ENCODE measurements at regions not wholly inside any gene's neighbourhood (a gene's known extent, or its start where the extent isn't known, plus 50 kb on each side); places are given as distances from the start of the nearest gene placed in this dataset.

DNA sequence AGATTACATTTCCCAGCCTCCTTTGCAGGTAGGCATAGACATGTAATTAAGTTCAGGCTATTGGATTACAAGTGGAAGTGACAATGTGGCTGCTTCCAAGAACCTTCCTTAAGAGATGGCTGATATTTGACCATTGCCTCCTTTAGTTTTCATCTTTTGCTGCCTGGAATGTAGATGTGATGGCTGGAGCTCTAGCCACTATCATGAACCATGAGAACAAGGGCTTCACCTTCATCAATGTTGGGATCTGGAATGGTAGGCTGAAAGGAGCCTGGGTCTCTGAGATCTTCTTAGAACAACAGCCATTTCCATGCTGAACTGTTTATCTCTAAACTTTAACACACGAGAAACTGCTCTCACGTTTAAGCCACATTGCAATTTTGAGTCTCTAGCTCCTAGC is 158.7 kb upstream of the ATP6AP2 start:
- H3K27me3 ChIP-seq (ENCODE audit: low read depth), result no peaks in the 10 kb centered on the region
- no peaks in the 10 kb centered on the region for H3K36me3 ChIP-seq
- no peak overlapping the region for H3K4me3 ChIP-seq
- intact Hi-C loops (cut with micrococcal nuclease), result no loop called here
- DNase-seq, result no peak
- H3K27ac ChIP-seq (replicated peaks), result no peak overlapping the region
- no peaks in the 10 kb centered on the region for H3K9me3 ChIP-seq (replicated peaks)
- no peaks in the 10 kb centered on the region for H3K4me1 ChIP-seq
- TF ChIP-seq CTCF (IDR thresholded peaks at IDR 0.05; ENCODE audit: borderline replicate concordance), result no peak

- Histone ChIP-seq H3K4me1 (no peaks in the 10 kb centered on the region), H3K27ac (replicated peaks) (no peak overlapping the region), H3K4me3 (no peak overlapping the region), H3K9me3 (replicated peaks) (no peaks in the 10 kb centered on the region), H3K36me3 (no peaks in the 10 kb centered on the region), H3K27me3 (ENCODE audit: low read depth) (no peaks in the 10 kb centered on the region)
- no peak for TF ChIP-seq CTCF (IDR thresholded peaks at IDR 0.05; ENCODE audit: borderline replicate concordance)
- DNase-seq, result peak; percentile 38
- intact Hi-C loops (cut with micrococcal nuclease), result no loop called here
Observed at GRCh38 chrX:40420899-40421729, 159.7 kb upstream of the ATP6AP2 start.

GRCh38 chrX:40418813-40419195 is 162.0 kb upstream of the ATP6AP2 start:
- DNase-seq, result no peak
- no peaks in the 10 kb centered on the region for H3K4me1 ChIP-seq
- intact Hi-C loops (cut with micrococcal nuclease), result no loop called here
- no peak for TF ChIP-seq CTCF (IDR thresholded peaks at IDR 0.05; ENCODE audit: borderline replicate concordance)
- no peaks in the 10 kb centered on the region for H3K36me3 ChIP-seq
- no peak overlapping the region for H3K4me3 ChIP-seq
- H3K9me3 ChIP-seq (replicated peaks), result no peaks in the 10 kb centered on the region
- no peak overlapping the region for H3K27ac ChIP-seq (replicated peaks)
- H3K27me3 ChIP-seq (ENCODE audit: low read depth), result no peaks in the 10 kb centered on the region

- Histone ChIP-seq H3K4me1 (no peaks in the 10 kb centered on the region), H3K36me3 (no peaks in the 10 kb centered on the region), H3K27me3 (ENCODE audit: low read depth) (no peaks in the 10 kb centered on the region), H3K27ac (replicated peaks) (no peak overlapping the region), H3K9me3 (replicated peaks) (no peaks in the 10 kb centered on the region), H3K4me3 (no peak overlapping the region)
- DNase-seq, result no peak
- no peak for TF ChIP-seq CTCF (IDR thresholded peaks at IDR 0.05; ENCODE audit: borderline replicate concordance)
- intact Hi-C loops (cut with micrococcal nuclease), result no loop called here
Observed at GRCh38 chrX:40418146-40418812, 162.5 kb upstream of the ATP6AP2 start.

GRCh38 chrX:40415675-40416074 is 165.1 kb upstream of the ATP6AP2 start:
- Histone ChIP-seq H3K27ac (replicated peaks) (no peak overlapping the region), H3K36me3 (no peaks in the 10 kb centered on the region), H3K4me3 (no peak overlapping the region), H3K9me3 (replicated peaks) (no peaks in the 10 kb centered on the region), H3K4me1 (no peaks in the 10 kb centered on the region), H3K27me3 (ENCODE audit: low read depth) (no peaks in the 10 kb centered on the region)
- DNase-seq, result no peak
- intact Hi-C loops (cut with micrococcal nuclease), result no loop called here
- TF ChIP-seq CTCF (IDR thresholded peaks at IDR 0.05; ENCODE audit: borderline replicate concordance), result no peak

Measured in left ventricle myocardium inferior (tissue), 1 donor.